GM18867 (cell line): ENCODE measurements at regions not wholly inside any gene's neighbourhood (a gene's known extent, or its start where the extent isn't known, plus 50 kb on each side); places are given as distances from the start of the nearest gene placed in this dataset.
"Not testable (repeated sequence)": the region's sequence is repeated elsewhere in the genome, so short reads cannot be mapped to it uniquely, and the experiment has no call there.

Experiments
- ATAC-seq: cut with Tn5 transposase; IDR thresholded peaks from one replicate; pipeline ENCODE4 v1.9.1; 2021; ENCODE audit warnings: mild to moderate bottlenecking, moderate library complexity; ENCODE audit not compliant: unreplicated experiment

GRCh38 chr6:126945812-126946360, 172.6 kb upstream of the RSPO3 start:
- no peak for ATAC-seq

DNA sequence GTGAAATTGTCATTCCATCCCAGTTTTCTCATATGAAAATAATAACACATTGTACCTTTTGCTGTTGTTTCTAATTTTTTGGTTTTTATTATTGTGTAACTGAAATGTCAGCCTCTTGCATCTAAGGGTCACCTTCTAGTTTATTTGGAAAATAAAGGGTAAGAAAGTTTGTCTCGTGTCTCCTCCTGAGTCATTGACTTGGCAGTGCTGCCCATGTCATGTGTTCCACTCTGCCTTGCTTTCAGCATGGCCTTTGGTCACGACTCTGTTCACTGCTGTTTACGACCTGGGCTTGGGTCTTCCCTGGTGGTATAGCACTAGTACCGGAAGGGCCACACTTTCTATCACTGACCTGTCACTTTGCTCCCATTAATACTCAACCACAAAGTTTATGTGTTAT, 171.4 kb upstream of the RSPO3 start:
- ATAC-seq = no peak

GRCh38 chr6:126949786-126950185, 168.7 kb upstream of the RSPO3 start:
- ATAC-seq = no peak

DNA sequence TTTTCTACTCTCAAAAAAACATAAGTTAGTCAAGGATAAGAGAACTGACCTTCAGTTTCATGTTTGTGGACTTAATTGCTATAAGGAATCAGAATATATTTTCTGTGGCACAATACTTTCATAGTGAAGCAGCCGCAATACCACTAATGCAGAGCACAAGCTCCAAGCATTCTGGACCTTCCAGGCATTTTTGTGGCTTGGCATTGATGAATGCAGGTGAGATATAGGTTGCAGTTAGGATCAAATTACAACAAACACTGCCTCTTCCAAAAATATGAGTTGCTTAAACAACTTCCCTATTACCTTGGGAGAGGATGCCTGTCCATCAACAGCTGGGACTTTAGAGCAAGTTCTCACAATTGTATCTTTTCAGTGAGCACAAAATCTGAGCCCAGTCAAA, 162.8 kb upstream of the RSPO3 start:
- ATAC-seq = no peak

- no peak for ATAC-seq
These were observed 160.8 kb upstream of the RSPO3 start for GRCh38 chr6:126957721-126958120.

- no peak for ATAC-seq
These were observed 158.7 kb upstream of the RSPO3 start for GRCh38 chr6:126959765-126960164.

DNA sequence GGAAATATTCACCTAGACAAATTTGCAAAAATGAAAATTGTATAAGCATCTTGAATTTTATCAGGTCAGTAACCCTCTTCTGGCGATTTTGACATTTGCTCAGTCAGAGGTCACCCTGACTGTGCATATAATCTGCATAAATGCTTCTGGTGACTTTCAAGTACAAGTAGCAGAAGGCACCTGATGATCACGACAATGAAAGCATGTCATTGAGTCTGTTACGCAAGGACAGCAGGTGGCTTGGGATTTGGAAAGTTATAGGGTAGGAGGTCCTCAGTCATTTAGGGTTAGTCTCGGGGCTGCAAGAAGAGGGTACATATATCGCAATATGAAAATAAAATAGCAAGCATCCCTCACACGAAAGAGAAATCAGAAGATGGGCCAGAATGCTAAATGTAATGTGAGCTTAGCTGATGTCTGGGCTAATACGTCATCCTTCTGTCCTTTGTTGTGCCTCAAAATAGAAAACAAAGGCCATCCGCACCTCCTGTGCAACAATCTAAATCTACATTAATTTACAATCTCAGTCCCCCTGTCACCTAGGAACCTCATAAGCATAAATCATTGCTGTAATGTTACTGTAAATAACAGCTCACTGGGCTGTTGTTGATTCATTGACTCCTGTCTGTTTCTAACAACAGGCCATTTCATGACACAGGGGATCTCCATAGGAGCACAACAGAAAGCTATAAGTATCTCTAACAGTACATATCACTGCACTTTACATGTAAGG, 155.2 kb upstream of the RSPO3 start:
- no peak for ATAC-seq

DNA sequence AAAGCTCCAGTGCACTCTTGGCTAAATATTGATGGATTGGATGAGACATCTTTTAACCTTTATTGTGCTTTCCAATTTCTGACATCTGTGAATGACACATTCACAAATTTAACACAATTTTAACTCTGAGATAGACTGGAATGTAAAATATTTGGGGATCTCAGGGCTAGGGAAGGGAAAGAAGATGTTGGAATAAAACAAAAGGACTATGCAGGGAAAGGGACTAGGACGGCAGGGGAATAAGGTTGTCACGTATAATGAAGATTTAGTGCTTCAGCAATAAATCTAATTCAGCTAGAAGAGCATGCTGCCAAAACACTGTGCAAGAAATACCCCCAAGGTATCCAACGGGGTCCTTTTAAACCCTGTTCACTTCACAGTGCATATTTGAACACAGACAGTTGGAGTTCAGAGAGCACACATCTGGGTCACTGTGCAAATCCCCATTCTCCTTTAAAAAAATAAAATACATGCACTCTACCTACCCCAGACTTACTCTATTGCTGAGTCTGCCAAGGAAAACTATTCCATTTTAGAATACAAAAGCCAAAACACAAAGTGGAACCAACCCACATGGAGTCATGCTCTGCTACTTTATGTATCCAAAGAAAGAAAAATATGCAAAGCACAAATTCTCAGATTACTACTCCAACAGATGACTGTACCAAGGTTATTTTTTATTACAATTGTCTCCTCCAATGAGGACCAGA, 151.0 kb upstream of the RSPO3 start:
- no peak for ATAC-seq

GRCh38 chr6:126976253-126976797, 142.1 kb upstream of the RSPO3 start:
- no peak for ATAC-seq

GRCh38 chr6:126983779-126984178, 134.7 kb upstream of the RSPO3 start:
- no peak for ATAC-seq

- ATAC-seq = not testable (repeated sequence)
These were observed 130.3 kb upstream of the RSPO3 start for GRCh38 chr6:126988125-126988524.

GRCh38 chr6:127000631-127001030, 117.8 kb upstream of the RSPO3 start:
- ATAC-seq = no peak

- no peak for ATAC-seq
These were observed 104.6 kb upstream of the RSPO3 start for GRCh38 chr6:127013865-127014264.

- no peak for ATAC-seq
These were observed 102.6 kb upstream of the RSPO3 start for GRCh38 chr6:127015858-127016257.

DNA sequence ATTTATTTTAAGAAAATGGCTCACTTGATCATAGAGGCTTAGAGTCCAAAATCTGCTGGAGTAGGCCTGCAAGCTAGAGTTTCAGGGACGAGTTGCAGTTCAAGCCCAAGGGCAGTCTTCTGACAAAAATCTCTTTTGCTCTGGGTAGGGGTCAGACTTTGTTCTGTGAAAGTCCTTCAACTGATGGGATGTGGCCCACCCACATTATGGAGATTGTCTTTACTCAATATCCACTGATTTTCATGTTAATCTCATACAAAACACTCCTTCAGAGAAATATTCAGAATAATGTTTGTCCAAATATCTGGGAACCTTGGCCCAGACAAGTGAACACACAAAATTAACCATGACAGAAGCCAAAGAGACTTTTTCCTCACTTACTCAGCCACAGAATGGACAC, 98.6 kb upstream of the RSPO3 start:
- no peak for ATAC-seq

DNA sequence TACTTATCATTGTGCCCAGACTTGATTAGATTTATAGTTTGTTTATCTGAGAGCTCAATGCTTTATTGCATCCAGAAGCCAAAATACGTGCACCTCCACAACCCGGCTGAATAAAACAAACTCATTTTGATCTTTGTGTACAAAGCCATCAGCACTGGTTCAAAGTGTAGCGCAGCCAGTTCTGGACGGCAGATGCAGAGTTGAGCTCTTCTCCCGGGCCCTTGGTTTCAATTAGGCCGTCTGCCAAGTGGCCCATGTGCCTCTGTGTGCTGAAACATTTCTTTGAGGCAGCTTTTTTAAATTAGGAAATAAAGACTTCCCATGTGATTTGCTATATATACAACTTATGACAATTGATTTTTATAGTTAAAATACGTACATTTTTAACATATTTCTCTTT, 96.2 kb upstream of the RSPO3 start:
- no peak for ATAC-seq

DNA sequence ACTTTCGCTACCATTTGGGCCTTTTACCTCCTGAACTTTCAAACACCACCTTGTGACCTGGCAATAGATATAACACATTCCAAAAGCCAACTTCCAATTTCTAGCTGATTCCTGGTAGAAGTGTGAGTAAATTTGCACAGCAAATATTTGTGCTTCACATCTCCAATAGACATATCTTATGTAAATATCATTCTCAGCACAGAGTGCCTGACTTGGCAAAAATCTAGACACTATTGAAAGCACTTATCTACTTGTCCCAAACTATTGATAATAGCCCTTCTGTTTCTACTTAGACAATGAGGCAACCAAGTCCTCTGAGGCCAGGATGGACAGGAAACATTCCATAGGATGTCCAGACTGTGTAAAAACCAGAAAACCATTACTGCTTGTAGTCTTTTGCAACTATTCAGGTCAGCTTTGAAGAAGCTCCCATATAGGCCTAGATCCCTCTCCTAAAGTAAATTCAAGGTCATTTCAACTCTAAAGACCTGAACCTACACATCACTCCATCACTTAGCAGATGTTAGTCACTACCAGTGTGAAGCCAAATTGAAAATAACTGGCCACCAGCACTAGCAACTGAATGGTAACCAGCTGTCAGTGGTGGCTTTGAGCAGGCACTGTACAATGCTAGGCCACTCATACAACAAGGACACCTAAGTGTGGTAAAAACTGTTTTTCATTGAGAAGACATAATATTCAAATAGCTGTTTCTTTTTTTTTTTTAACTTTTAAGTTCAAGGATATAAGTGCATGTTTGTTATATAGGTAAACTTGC, 95.3 kb upstream of the RSPO3 start:
- ATAC-seq = no peak

DNA sequence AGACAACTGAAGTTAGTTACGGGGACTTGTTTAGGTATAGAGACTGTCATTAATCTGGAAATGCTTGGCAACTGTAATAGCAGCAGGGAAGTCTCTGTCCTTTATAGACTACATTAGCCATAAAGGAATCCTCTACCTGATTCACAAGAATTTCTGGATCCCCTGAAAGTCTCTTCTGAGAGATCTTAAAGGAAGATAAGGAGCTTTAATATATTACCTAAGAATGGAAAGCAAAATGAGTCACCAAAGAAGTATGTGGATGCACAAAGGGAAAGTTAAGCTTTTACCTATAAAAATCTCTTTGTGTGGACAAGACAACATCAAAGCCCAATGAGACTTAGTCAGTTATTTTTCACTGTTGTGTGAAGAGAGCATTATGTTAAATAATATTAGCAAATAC, 92.2 kb upstream of the RSPO3 start:
- no peak for ATAC-seq

- ATAC-seq = no peak
These were observed 88.4 kb upstream of the RSPO3 start for GRCh38 chr6:127030111-127030510.

GRCh38 chr6:127030836-127031235, 87.6 kb upstream of the RSPO3 start:
- ATAC-seq = no peak

DNA sequence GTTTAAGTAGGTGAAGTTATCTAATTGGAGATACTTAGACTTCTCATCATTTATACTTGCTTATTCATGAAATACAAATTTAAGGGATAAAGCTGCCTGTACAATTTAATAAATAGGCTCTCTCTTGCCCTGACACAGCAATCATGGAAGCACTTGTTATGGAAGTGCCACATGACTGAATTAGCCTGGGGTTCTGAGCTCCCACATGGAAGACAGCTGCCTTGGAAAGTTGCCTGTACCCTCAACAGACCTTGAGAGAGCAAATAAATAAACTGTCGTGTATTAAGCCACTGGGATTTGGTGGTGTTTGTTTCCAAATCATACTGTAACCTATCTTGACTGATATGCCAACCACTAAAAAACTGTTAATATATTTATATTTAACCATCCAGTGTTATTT, 87.0 kb upstream of the RSPO3 start:
- no peak for ATAC-seq
